ENCODE measurements at regions not wholly inside any gene's neighbourhood (a gene's known extent, or its start where the extent isn't known, plus 50 kb on each side); places are given as distances from the start of the nearest gene placed in this dataset.

DNA sequence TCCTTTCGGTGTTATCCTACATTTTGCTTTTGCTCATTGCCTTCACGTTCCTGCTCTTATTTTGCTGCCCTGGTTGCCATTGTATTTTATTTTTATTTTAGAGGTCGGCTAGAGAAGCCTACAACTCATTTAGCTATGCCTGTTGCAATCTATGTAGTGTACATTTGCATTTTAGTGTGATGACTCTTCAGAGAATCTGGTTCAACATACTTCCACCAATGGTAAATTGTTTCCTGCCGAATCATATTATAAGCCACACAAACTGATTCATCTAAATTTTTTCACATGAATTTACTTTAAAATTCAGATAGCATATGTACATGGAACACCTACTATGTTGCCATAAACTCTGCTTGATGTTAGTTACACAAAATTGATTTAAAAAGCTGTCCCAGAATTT lies 1596.9 kb downstream of the PLA2G4A start:
- no peak for DNase-seq (ENCODE audit: low spot score)

DNA sequence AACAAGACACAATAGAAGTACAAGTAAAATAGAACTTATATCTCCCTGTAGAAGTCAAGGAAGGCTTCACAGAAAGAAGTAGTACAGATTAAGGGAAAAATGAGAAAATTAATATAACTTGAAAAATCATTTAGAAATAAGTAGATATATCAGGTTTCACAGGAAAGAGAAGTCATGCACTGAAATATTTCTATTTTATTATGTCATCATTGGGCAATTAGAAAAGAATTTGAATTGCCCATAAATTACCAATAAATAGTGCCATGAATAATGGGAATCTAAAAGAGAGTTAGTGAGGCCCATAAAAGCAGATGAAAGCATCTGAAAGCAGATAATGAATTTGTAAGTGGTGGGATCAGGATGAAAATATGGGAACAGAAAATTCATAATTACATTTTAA lies 1597.8 kb downstream of the PLA2G4A start:
- no peak for DNase-seq (ENCODE audit: low spot score)

DNA sequence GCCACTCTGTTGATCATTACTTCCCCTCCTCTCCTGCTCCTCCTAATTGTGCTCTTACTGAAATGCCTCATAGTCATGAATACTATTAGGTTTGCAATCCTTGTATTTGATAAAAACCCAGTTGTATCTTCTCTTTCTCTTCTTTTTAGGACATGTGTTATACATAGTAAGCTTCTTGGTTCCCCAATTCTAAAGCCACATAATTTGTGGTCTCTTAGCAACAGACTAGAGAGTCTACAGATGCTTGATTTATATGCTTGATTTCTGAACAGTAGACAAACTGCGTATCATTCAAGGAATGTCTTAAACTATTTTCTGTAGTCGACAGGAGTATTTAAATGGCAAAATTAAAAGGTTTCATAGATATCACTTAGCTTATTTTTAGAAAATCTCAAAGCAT lies 1598.9 kb downstream of the PLA2G4A start:
- DNase-seq (ENCODE audit: low spot score) = no peak

GRCh38 chr1:188429386-188429785 lies 1600.6 kb downstream of the PLA2G4A start:
- no peak for DNase-seq (ENCODE audit: low spot score)

DNA sequence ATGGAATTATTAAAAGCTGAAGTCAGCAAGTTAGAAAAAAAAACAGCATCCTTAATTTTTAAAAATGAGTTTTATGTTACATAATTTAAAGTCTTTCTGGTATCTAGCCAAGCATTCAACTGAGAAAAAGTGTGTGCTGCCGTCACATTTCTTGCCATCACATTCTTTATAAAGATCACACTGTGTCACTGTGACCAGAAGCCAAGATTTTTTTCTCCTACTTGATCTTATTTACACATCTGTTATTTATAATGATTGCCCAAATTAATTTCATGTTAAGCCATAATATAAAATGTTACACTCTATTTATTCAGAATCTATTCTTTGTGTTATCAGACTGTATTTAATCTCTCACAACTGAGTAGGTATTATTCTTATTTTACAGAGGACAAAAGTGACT lies 1603.7 kb downstream of the PLA2G4A start:
- no peak for DNase-seq (ENCODE audit: low spot score)

DNA sequence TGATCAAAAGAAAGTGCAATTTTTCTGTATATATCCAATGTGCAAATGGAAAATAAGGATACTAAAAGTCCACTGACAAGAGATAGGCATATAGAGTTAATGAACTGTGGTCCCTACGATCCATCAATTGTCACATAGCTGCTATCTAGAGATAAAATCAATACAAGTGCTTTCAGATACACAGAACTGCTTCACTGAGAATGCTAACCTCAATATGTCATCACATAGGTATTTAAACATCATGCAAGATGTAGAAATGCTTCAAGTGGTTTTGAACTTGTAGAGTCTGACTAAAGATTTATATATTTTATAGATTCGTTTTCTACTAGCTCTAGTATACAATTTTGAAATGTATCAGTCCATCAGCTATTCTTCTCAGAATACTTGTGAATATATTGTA lies 1604.7 kb downstream of the PLA2G4A start:
- no peak for DNase-seq (ENCODE audit: low spot score)

GRCh38 chr1:188444526-188444925 lies 1615.8 kb downstream of the PLA2G4A start:
- DNase-seq (ENCODE audit: low spot score) = no peak

- no peak for DNase-seq (ENCODE audit: low spot score)
Observed at GRCh38 chr1:188462837-188463236, 1634.1 kb downstream of the PLA2G4A start.

DNA sequence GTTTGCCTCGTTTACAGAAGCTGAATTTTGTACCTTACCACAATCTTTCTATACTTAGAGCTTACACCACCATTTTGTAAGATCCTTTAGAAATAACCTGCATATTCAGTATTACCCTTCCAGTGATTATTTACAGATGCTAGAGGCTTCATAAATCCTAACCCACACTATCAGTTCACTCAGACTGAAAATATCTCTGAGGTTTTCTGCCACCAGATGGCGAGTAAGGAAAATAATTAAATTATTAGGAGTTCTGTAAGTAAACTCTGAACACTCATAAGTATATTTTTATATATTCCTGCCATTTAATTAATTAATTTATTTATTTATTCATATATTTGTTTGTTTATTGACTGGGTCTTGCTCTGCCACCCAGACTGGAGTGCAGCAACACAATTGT lies 1635.2 kb downstream of the PLA2G4A start:
- DNase-seq (ENCODE audit: low spot score) = no peak

DNA sequence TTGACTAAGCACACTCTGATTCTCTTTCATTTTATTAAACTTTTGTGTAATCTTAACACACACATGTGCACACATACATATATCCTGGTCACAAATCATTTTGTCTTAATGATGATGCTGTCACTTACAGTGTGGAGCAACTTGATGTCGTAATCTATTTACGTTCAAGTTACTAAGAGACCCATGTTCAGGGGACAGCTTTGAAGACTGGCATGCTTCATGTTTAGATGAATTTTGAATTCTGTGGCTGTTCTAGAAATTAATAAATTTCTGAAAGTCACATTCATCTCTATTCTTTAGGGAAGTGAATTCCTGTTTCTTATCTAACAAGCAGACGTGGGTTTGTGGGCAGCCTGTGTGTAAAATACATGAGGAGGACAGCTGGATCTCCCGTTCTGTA lies 1637.8 kb downstream of the PLA2G4A start:
- DNase-seq (ENCODE audit: low spot score) = no peak

DNA sequence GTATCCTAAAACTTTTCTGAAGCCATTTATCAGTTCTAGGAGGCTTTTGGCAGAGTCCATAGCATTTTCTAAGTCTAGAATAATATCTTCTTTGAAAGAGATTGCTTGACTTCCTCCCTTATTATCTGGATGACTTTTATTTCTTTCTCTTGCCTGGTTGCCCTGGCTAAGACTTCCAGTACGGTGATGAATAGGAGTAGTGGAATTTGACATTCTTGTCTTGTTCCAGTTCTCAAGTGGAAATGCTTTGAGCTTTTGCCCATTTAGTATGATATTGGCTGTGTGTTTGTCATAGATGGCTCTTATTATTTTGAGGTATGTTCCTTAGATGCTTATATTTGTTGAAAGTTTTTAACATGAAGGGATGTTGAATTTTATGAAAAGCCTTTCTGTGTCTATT lies 1647.9 kb downstream of the PLA2G4A start:
- DNase-seq (ENCODE audit: low spot score) = no peak

DNA sequence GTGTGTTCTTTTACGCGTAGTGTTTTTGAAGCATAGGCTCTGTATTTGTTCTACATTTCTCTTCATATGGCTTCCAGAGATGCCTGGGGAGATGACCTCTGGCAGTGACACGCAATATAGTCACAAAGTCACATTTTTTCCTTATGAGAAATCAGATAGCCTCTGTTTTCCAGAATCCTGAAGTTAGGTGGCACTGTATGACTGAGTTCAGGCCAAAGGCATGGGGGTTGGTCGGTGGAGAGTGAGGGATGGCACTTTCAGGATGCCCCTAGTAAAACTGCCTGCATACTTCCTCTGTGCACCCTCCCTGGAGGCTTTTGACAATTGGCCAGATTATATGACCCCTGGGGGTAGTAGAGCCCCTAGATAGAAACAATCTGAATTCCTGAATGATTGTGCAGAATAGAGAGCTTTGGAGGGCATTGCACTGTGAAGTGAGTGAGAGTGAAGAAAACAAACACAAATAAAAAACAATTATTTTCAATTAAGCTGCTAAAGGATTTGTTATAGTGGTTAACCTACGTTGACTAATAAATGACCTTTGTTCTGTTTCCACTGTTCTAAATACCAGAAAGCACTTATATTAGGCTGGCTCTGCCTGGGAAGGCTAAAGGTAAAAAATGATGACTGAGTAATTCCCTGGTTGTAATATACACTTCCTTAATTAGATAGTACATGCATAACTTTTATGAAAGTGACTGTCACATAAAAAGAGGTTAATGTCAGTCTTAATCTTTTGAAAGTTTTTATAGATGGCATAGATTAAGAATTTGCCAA lies 1660.8 kb downstream of the PLA2G4A start:
- peak; percentile 11 for DNase-seq (ENCODE audit: low spot score)

- DNase-seq (ENCODE audit: low spot score) = no peak
Observed at GRCh38 chr1:188496506-188496905, 1667.8 kb downstream of the PLA2G4A start.

- no peak for DNase-seq (ENCODE audit: low spot score)
Observed at GRCh38 chr1:188497020-188497419, 1668.3 kb downstream of the PLA2G4A start.

DNA sequence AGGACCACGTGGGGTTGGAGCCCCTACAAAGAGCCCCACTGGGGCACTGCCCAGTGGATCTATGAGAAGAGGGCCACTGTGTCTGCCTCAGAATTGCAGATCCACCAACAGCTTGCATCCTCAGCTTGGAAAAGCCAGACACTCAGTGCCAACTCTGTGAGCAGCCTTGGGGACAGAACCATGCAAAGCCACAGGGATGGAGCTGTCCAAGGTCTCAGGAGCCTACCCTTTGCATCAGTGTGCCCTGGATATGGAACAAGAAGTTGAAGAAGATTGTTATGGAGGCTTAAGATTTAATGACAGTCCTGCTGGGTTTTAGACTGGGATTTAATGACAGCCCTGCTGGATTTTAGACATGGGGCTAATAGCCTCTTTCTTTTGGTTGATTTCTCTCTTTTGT lies 1670.9 kb downstream of the PLA2G4A start:
- DNase-seq (ENCODE audit: low spot score) = no peak

GRCh38 chr1:188514917-188515316 lies 1686.2 kb downstream of the PLA2G4A start:
- DNase-seq (ENCODE audit: low spot score) = no peak

DNA sequence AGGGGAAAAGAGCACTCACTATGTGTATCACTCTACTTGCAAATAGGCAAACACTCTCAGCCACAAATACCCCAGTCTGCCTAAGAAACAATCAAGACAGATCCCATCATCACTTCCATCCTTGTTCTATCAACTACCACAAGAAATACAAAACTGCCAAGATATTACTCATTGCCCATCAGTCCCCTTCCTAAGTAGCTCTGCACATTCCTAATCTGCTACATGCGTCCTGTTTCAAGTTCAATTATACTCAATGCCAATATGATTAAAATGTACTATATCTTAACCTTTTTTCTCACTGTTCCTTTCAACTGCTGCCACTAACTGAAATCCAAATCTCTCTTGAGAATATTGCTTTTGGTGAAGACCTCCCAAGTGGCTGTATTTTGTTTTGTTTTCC lies 1688.4 kb downstream of the PLA2G4A start:
- no peak for DNase-seq (ENCODE audit: low spot score)

DNA sequence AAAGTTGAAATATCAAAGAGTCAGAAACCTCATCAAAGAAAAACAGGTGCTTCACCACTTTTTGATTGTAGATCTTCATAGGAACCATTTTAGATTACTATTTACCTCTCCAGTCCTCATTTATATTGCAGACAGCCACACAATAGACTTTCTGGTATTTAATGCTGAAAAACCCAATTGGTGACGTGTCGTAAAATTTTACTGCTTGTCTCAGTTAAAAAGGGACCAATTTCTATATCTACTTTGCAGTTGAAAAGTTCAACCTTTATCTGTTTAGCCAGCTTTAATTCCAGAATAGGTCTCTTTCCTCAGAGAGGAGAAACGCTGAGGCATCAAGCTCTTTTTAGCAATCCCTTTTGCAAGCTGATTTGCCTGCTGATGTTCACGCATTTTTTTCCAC lies 1722.4 kb downstream of the PLA2G4A start:
- DNase-seq (ENCODE audit: low spot score) = no peak

DNA sequence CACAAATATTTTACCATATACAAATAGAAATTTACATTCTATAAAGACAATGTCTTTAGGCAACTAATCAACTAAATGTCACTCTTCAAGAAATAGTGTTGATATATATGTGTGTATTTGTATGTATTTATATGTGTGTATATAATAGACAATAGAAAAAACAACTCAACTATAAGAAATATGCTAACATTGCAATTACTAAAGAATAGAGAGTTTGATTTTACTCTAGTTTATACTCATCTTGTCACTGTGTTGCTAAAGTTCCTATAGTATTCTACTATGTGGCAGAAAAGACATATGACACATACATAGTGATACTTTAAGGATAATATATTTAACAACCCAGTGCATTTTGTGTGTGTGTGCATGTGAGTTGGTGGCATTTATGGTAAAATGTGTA lies 1728.3 kb downstream of the PLA2G4A start:
- no peak for DNase-seq (ENCODE audit: low spot score)

GRCh38 chr1:188582911-188583532 lies 1754.3 kb downstream of the PLA2G4A start:
- DNase-seq (ENCODE audit: low spot score) = no peak

DNA sequence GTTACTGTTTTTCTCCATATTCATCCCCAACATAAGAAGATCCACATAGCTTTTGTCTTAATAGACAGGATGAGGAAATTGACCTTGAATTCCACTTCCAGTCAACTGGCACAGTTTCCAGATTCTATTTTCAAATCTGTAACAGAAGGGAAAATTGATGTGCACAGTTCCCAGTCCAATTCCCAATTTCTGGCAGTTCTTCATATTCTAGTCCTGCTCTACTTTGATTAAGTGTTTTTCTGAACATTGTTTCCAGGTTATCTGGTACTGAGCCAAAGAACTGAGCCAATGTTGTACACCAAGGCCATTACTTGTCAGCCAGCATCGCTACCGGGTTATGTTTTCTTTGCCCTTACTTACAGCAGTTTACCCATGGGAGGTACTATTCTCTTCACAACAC lies 1755.4 kb downstream of the PLA2G4A start:
- no peak for DNase-seq (ENCODE audit: low spot score)

DNA sequence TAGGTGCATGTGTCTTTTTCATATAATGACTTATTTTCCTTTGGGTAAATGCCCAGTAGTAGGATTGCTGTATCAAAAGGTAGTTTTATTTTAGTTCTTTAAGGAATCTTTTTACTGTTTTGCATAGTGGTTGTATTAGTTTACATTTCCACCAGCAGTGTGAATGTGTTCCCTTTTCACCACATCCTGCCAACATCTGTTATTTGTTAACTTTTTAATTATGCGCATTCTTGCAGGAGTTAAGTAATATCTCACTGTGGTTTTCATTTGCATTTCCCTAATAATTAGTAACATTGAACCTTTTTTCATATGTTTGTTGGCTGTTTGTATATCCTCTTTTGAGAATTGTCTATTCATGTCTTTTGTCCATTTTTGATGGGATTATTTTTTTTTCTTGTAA lies 1761.9 kb downstream of the PLA2G4A start:
- no peak for DNase-seq (ENCODE audit: low spot score)

GRCh38 chr1:188594542-188595235 lies 1765.9 kb downstream of the PLA2G4A start:
- no peak for DNase-seq (ENCODE audit: low spot score)
